Lung (tissue), 11 donors: ENCODE measurements at regions not wholly inside any gene's neighbourhood (a gene's known extent, or its start where the extent isn't known, plus 50 kb on each side); places are given as distances from the start of the nearest gene placed in this dataset.

Experiments used
- ATAC-seq: fragments of 200-7000 bp; cut with Tn5 transposase; one replicate; pipeline ENCODE4 v1.9.1; 2020; ENCODE audit warnings: moderate number of reproducible peaks; ENCODE audit not compliant: insufficient read depth, low FRiP score
- DNase-seq, 3 donors: peaks; one replicate each; pipeline ENCODE4 v3.0.0-alpha.2; 2013 to 2017
- H3K27ac ChIP-seq, 2 donors: one replicate each; pipeline ENCODE4 v1.5.1; 2013; ENCODE audit warnings: mild to moderate bottlenecking in 2 of 2, moderate library complexity in 2 of 2, control low read depth in 1 of 2, inconsistent platforms in 1 of 2, low read depth in 1 of 2, low read length in 1 of 2
- H3K27me3 ChIP-seq, 3 donors: one replicate each; pipeline ENCODE4 v1.5.1; 2013; ENCODE audit warnings: low read length in 2 of 3; ENCODE audit not compliant: control insufficient read depth in 3 of 3, insufficient read depth in 3 of 3
- H3K36me3 ChIP-seq, 4 donors: one replicate each; pipeline ENCODE4 v1.5.1; 2013; ENCODE audit warnings: low read length in 4 of 4, mild to moderate bottlenecking in 1 of 4, moderate library complexity in 1 of 4; ENCODE audit not compliant: control insufficient read depth in 4 of 4, insufficient read depth in 4 of 4
- H3K4me1 ChIP-seq, 5 donors: one replicate each; pipeline ENCODE4 v1.5.1; 2013; ENCODE audit warnings: low read length in 5 of 5, mild to moderate bottlenecking in 2 of 5, moderate library complexity in 1 of 5; ENCODE audit not compliant: control insufficient read depth in 5 of 5, insufficient read depth in 5 of 5
- H3K4me3 ChIP-seq: one replicate; pipeline ENCODE4 v1.5.1; 2013; ENCODE audit warnings: mild to moderate bottlenecking, control low read depth, moderate library complexity
- H3K9ac ChIP-seq, 2 donors: one replicate each; pipeline ENCODE4 v1.5.1; 2013; ENCODE audit warnings: low read length in 2 of 2, control low read depth in 1 of 2; ENCODE audit not compliant: insufficient read depth in 1 of 2
- H3K9me3 ChIP-seq, 4 donors: one replicate each; pipeline ENCODE4 v1.5.1; 2013; ENCODE audit warnings: low read length in 3 of 4, mild to moderate bottlenecking in 1 of 4, moderate library complexity in 1 of 4; ENCODE audit not compliant: control insufficient read depth in 4 of 4, insufficient read depth in 3 of 4
- CTCF ChIP-seq: IDR thresholded peaks from 2 replicates; pipeline ENCODE4 v1.5.1; 2012; ENCODE audit warnings: mild to moderate bottlenecking; ENCODE audit errors: control extremely low read depth, extremely low read depth
- WGBS, 2 donors: extraction: QIAGEN DNeasy Blood & Tissue Kit; methylation state at CpG; one replicate each; pipeline ENCODE4 v1.1.7; 2013; 5-methylcytosine and 5-hydroxymethylcytosine counted together
- donor health status: control.
- donor health status: control.
- donor health status: Bipolar disorder and iron deficiency.
- donor health status: healthy.
- donor health status: DM: yes; HTN: yes; CAD: no.

GRCh38 chr4:149008415-149009025 lies 566.3 kb upstream of the NR3C2 start:
- Histone ChIP-seq H3K36me3 (no peaks in the 10 kb centered on the region), H3K4me1 (no peaks in the 10 kb centered on the region), H3K27me3 (no peaks in the 10 kb centered on the region), H3K9ac (no peak overlapping the region), H3K4me3 (no peak overlapping the region), H3K27ac (no peak overlapping the region), H3K9me3 (peaks cover 0 to 5% (median 1%) of the 10 kb centered on the region in 4 donors)
- DNase-seq (peak; percentile 38 to 64 (median 47)), ATAC-seq (peak; percentile 65)
- WGBS, 2 donors, result 66 to 78% methylated on average over 3 of the region's 3 CpGs
- TF ChIP-seq CTCF, result no peak

GRCh38 chr4:149005191-149005590 lies 563.0 kb upstream of the NR3C2 start:
- DNase-seq, result no peak
- H3K27me3 ChIP-seq, result no peaks in the 10 kb centered on the region
- H3K9me3 ChIP-seq, result no peaks in the 10 kb centered on the region
- H3K9ac ChIP-seq, result no peak overlapping the region
- ATAC-seq, result no peak
- 86 to 96% methylated on average over 3 of the region's 3 CpGs for WGBS, 2 donors
- H3K4me3 ChIP-seq, result no peak overlapping the region
- H3K36me3 ChIP-seq, result no peaks in the 10 kb centered on the region
- TF ChIP-seq CTCF, result no peak
- H3K27ac ChIP-seq, result no peak overlapping the region
- H3K4me1 ChIP-seq, result no peaks in the 10 kb centered on the region

GRCh38 chr4:148999924-149000323 lies 557.7 kb upstream of the NR3C2 start:
- Histone ChIP-seq H3K9ac (no peak overlapping the region), H3K27ac (no peak overlapping the region), H3K27me3 (no peaks in the 10 kb centered on the region), H3K36me3 (no peaks in the 10 kb centered on the region), H3K9me3 (no peaks in the 10 kb centered on the region), H3K4me3 (no peak overlapping the region), H3K4me1 (no peaks in the 10 kb centered on the region)
- DNase-seq (no peak), ATAC-seq (no peak)
- TF ChIP-seq CTCF, result no peak

GRCh38 chr4:148998719-148999118 lies 556.5 kb upstream of the NR3C2 start:
- no peak for ATAC-seq

More at GRCh38 chr4:148998719-148999118, 556.5 kb upstream of the NR3C2 start:
- Histone ChIP-seq H3K9ac (no peak overlapping the region), H3K9me3 (no peaks in the 10 kb centered on the region), H3K36me3 (no peaks in the 10 kb centered on the region), H3K4me1 (no peaks in the 10 kb centered on the region), H3K27me3 (no peaks in the 10 kb centered on the region), H3K27ac (no peak overlapping the region), H3K4me3 (no peak overlapping the region)
- DNase-seq, result no peak
- WGBS, 2 donors, result 74 to 76% methylated on average over 2 of the region's 2 CpGs
- no peak for TF ChIP-seq CTCF
